Thymus (tissue), 11 donors: ENCODE measurements at regions not wholly inside any gene's neighbourhood (a gene's known extent, or its start where the extent isn't known, plus 50 kb on each side); places are given as distances from the start of the nearest gene placed in this dataset.

ENCODE experiments used
- DNase-seq, 9 donors: peaks; one replicate each; pipeline ENCODE4 v3.0.0-alpha.2; 2013; ENCODE audit warnings: low spot score in 9 of 9, low read depth in 6 of 9, missing footprints in 1 of 9
- H3K27ac ChIP-seq, 2 donors: one replicate each; pipeline ENCODE4 v1.5.1; 2013; ENCODE audit warnings: control low read depth in 1 of 2, low read depth in 1 of 2, low read length in 1 of 2, mild to moderate bottlenecking in 1 of 2, moderate library complexity in 1 of 2
- H3K27me3 ChIP-seq, 2 donors: one replicate each; pipeline ENCODE4 v1.5.1; 2013; ENCODE audit warnings: low read length in 1 of 2; ENCODE audit not compliant: control insufficient read depth in 2 of 2, insufficient read depth in 1 of 2
- H3K36me3 ChIP-seq, 2 donors: one replicate each; pipeline ENCODE4 v1.5.1; 2013; ENCODE audit warnings: low read length in 1 of 2, mild to moderate bottlenecking in 1 of 2, moderate library complexity in 1 of 2; ENCODE audit not compliant: control insufficient read depth in 2 of 2, insufficient read depth in 2 of 2
- H3K4me1 ChIP-seq, 2 donors: one replicate each; pipeline ENCODE4 v1.5.1; 2013; ENCODE audit warnings: low read length in 2 of 2; ENCODE audit not compliant: control insufficient read depth in 2 of 2, insufficient read depth in 2 of 2
- H3K4me3 ChIP-seq, 2 donors: one replicate each; pipeline ENCODE4 v1.5.1; 2013; ENCODE audit warnings: low read length in 2 of 2, control low read depth in 1 of 2, mild to moderate bottlenecking in 1 of 2
- H3K9me3 ChIP-seq, 2 donors: one replicate each; pipeline ENCODE4 v1.5.1; 2013; ENCODE audit warnings: low read length in 1 of 2, mild to moderate bottlenecking in 1 of 2; ENCODE audit not compliant: control insufficient read depth in 2 of 2, insufficient read depth in 1 of 2
- WGBS: extraction: QIAGEN DNeasy Blood & Tissue Kit; methylation state at CpG from one replicate; pipeline ENCODE4 v1.1.7; 2013; 5-methylcytosine and 5-hydroxymethylcytosine counted together
- donor health status: healthy.

DNA sequence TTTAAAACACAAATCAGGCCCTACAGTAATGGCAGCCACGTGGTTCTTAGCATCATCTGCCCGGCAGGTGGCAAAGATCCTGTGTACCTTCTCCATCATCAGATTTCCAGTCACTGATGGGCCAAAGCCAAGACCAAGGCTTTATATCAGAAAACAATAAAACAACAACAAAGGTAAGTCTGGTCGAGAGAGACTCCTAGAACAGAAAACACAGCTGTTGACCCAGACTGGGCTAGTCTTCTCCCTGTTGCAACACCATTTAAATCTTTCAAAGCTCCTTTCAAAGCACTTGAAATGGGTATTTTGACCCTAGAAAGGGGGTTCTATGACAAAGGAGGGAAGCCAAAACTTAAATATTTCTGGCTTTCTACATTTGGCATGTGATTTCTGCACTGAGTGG is 285.6 kb downstream of the IPMK start:
- H3K4me1 ChIP-seq, result no peaks in the 10 kb centered on the region
- 63% methylated on average over 3 of the region's 3 CpGs for WGBS
- H3K36me3 ChIP-seq, result no peaks in the 10 kb centered on the region
- no peak overlapping the region for H3K4me3 ChIP-seq
- DNase-seq, result no peak
- H3K9me3 ChIP-seq, result no peaks in the 10 kb centered on the region
- no peaks in the 10 kb centered on the region for H3K27me3 ChIP-seq
- no peak overlapping the region for H3K27ac ChIP-seq

DNA sequence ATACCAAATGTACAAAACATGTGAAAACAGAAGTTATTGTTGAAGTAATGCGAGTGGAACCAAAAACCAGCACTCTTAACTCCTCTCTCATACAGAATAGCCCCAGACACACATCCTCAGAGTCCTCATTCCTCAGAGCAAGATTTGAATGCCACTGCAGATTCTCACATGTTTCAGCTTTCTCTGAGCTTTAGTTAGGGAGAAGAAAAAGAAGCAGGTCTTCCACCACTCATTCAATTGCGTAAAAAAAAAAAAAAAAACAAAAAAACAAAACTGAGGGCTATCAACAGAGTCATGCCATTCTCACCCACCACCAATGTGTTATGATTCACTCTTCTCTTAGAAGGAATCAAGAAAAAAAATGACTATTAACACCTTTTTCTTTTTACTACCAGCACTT is 287.7 kb downstream of the IPMK start:
- no peak for DNase-seq
- Histone ChIP-seq H3K27me3 (no peaks in the 10 kb centered on the region), H3K4me3 (no peak overlapping the region), H3K9me3 (no peaks in the 10 kb centered on the region), H3K27ac (no peak overlapping the region), H3K36me3 (no peaks in the 10 kb centered on the region), H3K4me1 (no peaks in the 10 kb centered on the region)
- 95% methylated on average over 2 of the region's 2 CpGs for WGBS

- no peak overlapping the region for H3K27ac ChIP-seq
- no peaks in the 10 kb centered on the region for H3K27me3 ChIP-seq
- no peak for DNase-seq
- H3K4me1 ChIP-seq, result no peaks in the 10 kb centered on the region
- H3K4me3 ChIP-seq, result no peak overlapping the region
- WGBS, result 85% methylated on average over 4 of the region's 4 CpGs
- H3K9me3 ChIP-seq, result no peaks in the 10 kb centered on the region
- H3K36me3 ChIP-seq, result no peaks in the 10 kb centered on the region
These were observed 288.2 kb downstream of the IPMK start for GRCh38 chr10:57979491-57979890.

GRCh38 chr10:57977262-57977661 is 290.4 kb downstream of the IPMK start:
- Histone ChIP-seq H3K27me3 (no peaks in the 10 kb centered on the region), H3K4me1 (no peaks in the 10 kb centered on the region), H3K9me3 (no peaks in the 10 kb centered on the region), H3K4me3 (no peak overlapping the region), H3K36me3 (no peaks in the 10 kb centered on the region), H3K27ac (no peak overlapping the region)
- WGBS, result 95% methylated on average over 1 of the region's 1 CpG
- DNase-seq, result no peak

DNA sequence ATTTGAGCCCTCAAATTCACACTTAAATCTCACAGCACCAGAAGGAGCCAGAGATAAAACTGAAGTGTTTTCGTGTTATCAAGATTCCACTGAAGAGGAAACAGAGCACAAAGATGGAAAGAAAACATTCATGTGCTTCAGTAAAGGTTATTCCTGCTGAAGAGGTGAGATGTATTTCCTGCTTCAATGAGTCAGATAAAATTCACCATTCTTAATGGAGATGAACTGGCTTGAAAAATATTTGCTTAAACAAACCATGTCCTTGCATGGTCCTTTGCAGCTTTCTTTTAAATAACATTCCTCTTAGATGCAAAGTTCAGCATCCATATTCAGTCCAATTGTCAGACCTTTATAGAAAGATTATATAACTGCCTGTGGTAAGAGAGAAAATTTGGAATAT is 294.2 kb downstream of the IPMK start:
- Histone ChIP-seq H3K36me3 (no peaks in the 10 kb centered on the region), H3K27me3 (no peaks in the 10 kb centered on the region), H3K9me3 (no peaks in the 10 kb centered on the region), H3K4me3 (no peak overlapping the region), H3K27ac (no peak overlapping the region), H3K4me1 (no peaks in the 10 kb centered on the region)
- WGBS, result 61% methylated on average over 1 of the region's 1 CpG
- DNase-seq, result no peak

DNA sequence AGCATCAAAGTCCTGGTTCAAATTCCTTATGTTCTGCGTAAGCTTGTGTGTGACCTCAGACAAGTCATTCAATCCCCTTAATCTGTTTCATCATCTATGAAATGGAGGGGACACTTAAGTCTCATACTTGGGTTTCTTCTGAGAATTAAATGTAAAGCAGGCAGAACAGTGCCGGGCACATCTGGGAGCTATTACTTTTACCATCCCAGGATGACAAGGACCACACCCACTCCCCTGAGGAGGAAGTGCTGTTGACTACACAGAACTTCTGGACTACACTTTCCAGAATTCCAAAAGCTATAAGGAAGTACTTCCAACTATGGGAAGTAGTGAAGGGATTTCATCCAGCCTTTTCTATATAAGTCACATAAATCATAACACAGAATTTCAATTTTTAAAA is 294.9 kb downstream of the IPMK start:
- H3K27ac ChIP-seq, result no peak overlapping the region
- no peak for DNase-seq
- 95% methylated on average over 2 of the region's 2 CpGs for WGBS
- H3K27me3 ChIP-seq, result no peaks in the 10 kb centered on the region
- no peak overlapping the region for H3K4me3 ChIP-seq
- no peaks in the 10 kb centered on the region for H3K36me3 ChIP-seq
- H3K4me1 ChIP-seq, result no peaks in the 10 kb centered on the region
- H3K9me3 ChIP-seq, result no peaks in the 10 kb centered on the region

- Histone ChIP-seq H3K27ac (no peak overlapping the region), H3K4me1 (no peaks in the 10 kb centered on the region), H3K27me3 (no peaks in the 10 kb centered on the region), H3K4me3 (no peak overlapping the region), H3K9me3 (no peaks in the 10 kb centered on the region), H3K36me3 (no peaks in the 10 kb centered on the region)
- DNase-seq, result no peak
- 87% methylated on average over 11 of the region's 11 CpGs for WGBS
These were observed 299.2 kb downstream of the IPMK start for GRCh38 chr10:57968328-57969016.

- Histone ChIP-seq H3K27me3 (no peaks in the 10 kb centered on the region), H3K9me3 (no peaks in the 10 kb centered on the region), H3K36me3 (no peaks in the 10 kb centered on the region), H3K27ac (no peak overlapping the region), H3K4me1 (no peaks in the 10 kb centered on the region), H3K4me3 (no peak overlapping the region)
- DNase-seq, result no peak
- WGBS, result 93% methylated on average over 3 of the region's 3 CpGs
These were observed 303.3 kb downstream of the IPMK start for GRCh38 chr10:57964351-57964750.

- no peak for DNase-seq
- H3K9me3 ChIP-seq, result no peaks in the 10 kb centered on the region
- H3K27me3 ChIP-seq, result no peaks in the 10 kb centered on the region
- WGBS, result 49% methylated on average over 2 of the region's 2 CpGs
- H3K4me3 ChIP-seq, result no peak overlapping the region
- no peaks in the 10 kb centered on the region for H3K36me3 ChIP-seq
- H3K4me1 ChIP-seq, result no peaks in the 10 kb centered on the region
- no peak overlapping the region for H3K27ac ChIP-seq
These were observed 304.1 kb downstream of the IPMK start for GRCh38 chr10:57963546-57963945.

DNA sequence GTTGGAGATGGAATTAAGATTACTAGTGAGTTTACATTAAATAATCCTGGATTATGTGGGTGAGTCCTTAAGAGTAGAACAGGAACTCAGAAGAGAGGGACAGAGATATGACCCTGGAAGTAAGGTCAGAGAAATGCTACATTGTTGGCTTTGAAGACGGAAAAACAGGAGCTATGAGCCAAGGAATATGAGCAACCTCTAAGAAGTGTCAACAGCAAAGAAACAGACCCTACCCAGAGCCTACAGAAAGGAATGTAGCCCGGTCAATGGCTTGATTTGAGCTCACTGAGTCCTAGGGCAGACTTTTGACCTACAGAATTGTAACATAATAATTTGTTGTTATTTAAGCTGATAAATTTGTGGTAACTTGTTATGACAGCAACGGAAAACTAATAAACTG is 304.9 kb downstream of the IPMK start:
- Histone ChIP-seq H3K36me3 (no peaks in the 10 kb centered on the region), H3K4me1 (no peaks in the 10 kb centered on the region), H3K27me3 (no peaks in the 10 kb centered on the region), H3K4me3 (no peak overlapping the region), H3K9me3 (no peaks in the 10 kb centered on the region), H3K27ac (no peak overlapping the region)
- WGBS, result 88% methylated on average over 3 of the region's 3 CpGs
- no peak for DNase-seq
